Globus pallidus (tissue), 1 donor: ENCODE measurements at regions not wholly inside any gene's neighbourhood (a gene's known extent, or its start where the extent isn't known, plus 50 kb on each side); places are given as distances from the start of the nearest gene placed in this dataset.
A peak's percentile ranks its signal among the peaks of the same experiment; 100 is the strongest.
"Not testable (repeated sequence)": the region's sequence is repeated elsewhere in the genome, so short reads cannot be mapped to it uniquely, and the experiment has no call there.

Experiments used
- DNase-seq: peaks from one replicate; pipeline ENCODE4 v3.0.0-alpha.2; 2015; ENCODE audit warnings: low spot score

- no peak for DNase-seq
Measured at GRCh38 chr17:74117087-74117698, 86.3 kb upstream of the RPL38 start.

GRCh38 chr17:74117999-74118421, 85.5 kb upstream of the RPL38 start:
- DNase-seq: no peak

- DNase-seq: no peak
Measured at GRCh38 chr17:74118504-74118903, 85.0 kb upstream of the RPL38 start.

- no peak for DNase-seq
Measured at GRCh38 chr17:74119049-74119580, 84.4 kb upstream of the RPL38 start.

GRCh38 chr17:74119965-74120364, 83.5 kb upstream of the RPL38 start:
- peak; percentile 14 for DNase-seq

- DNase-seq: no peak
Measured at GRCh38 chr17:74123350-74123749, 80.1 kb upstream of the RPL38 start.

- no peak for DNase-seq
Measured at GRCh38 chr17:74123866-74124444, 79.5 kb upstream of the RPL38 start.

GRCh38 chr17:74125156-74125555, 78.3 kb upstream of the RPL38 start:
- no peak for DNase-seq

- no peak for DNase-seq
Measured at GRCh38 chr17:74126179-74126900, 77.1 kb upstream of the RPL38 start.

GRCh38 chr17:74126959-74127358, 76.5 kb upstream of the RPL38 start:
- no peak for DNase-seq

- DNase-seq: no peak
Measured at GRCh38 chr17:74128456-74129211, 74.8 kb upstream of the RPL38 start.

- not testable (repeated sequence) for DNase-seq
Measured at GRCh38 chr17:74129800-74130199, 73.7 kb upstream of the RPL38 start.

GRCh38 chr17:74130276-74130675, 73.2 kb upstream of the RPL38 start:
- DNase-seq: no peak

GRCh38 chr17:74130841-74131240, 72.6 kb upstream of the RPL38 start:
- DNase-seq: no peak

GRCh38 chr17:74132354-74132753, 71.1 kb upstream of the RPL38 start:
- DNase-seq: no peak

- no peak for DNase-seq
Measured at GRCh38 chr17:74133740-74134139, 69.7 kb upstream of the RPL38 start.

GRCh38 chr17:74134234-74134633, 69.2 kb upstream of the RPL38 start:
- not testable (repeated sequence) for DNase-seq

- no peak for DNase-seq
Measured at GRCh38 chr17:74134991-74135390, 68.5 kb upstream of the RPL38 start.

GRCh38 chr17:74135391-74136167, 67.9 kb upstream of the RPL38 start:
- no peak for DNase-seq

- DNase-seq: no peak
Measured at GRCh38 chr17:74137416-74137815, 66.1 kb upstream of the RPL38 start.

- DNase-seq: no peak
Measured at GRCh38 chr17:74139120-74139519, 64.4 kb upstream of the RPL38 start.

GRCh38 chr17:74140282-74140681, 63.2 kb upstream of the RPL38 start:
- no peak for DNase-seq
